Neuronal stem cell (in vitro differentiated cells): ENCODE measurements at regions not wholly inside any gene's neighbourhood (a gene's known extent, or its start where the extent isn't known, plus 50 kb on each side); places are given as distances from the start of the nearest gene placed in this dataset.

Experiments used
- DNase-seq: peaks from one replicate; pipeline ENCODE4 v3.0.0-alpha.2; 2013; ENCODE audit warnings: low spot score
- H2AFZ ChIP-seq: one replicate; pipeline ENCODE4 v1.6.1; 2013; ENCODE audit warnings: mild to moderate bottlenecking, low read length, inconsistent platforms
- H2AK5ac ChIP-seq: 2 replicates; pipeline ENCODE4 v1.6.1; 2013; ENCODE audit warnings: low read depth, mild to moderate bottlenecking, inconsistent platforms, low read length, moderate library complexity, mixed read lengths
- H2BK120ac ChIP-seq: 2 replicates; pipeline ENCODE4 v1.6.1; 2013; ENCODE audit warnings: low read depth, mild to moderate bottlenecking, inconsistent platforms, low read length, moderate library complexity, mixed read lengths
- H2BK12ac ChIP-seq: one replicate; pipeline ENCODE4 v1.6.1; 2013; ENCODE audit warnings: low read length, inconsistent platforms
- H2BK15ac ChIP-seq: 2 replicates; pipeline ENCODE4 v1.6.1; 2013; ENCODE audit warnings: mild to moderate bottlenecking, low read length, inconsistent platforms, mixed read lengths
- H2BK5ac ChIP-seq: one replicate; pipeline ENCODE4 v1.6.1; 2013; ENCODE audit warnings: inconsistent platforms, mild to moderate bottlenecking, low read length, moderate library complexity
- H3K14ac ChIP-seq: one replicate; pipeline ENCODE4 v1.6.1; 2013; ENCODE audit warnings: low read length, inconsistent platforms
- H3K18ac ChIP-seq: 2 replicates; pipeline ENCODE4 v1.6.1; 2013; ENCODE audit warnings: low read length, inconsistent platforms
- H3K23ac ChIP-seq: 2 replicates; pipeline ENCODE4 v1.6.1; 2013; ENCODE audit warnings: low read depth, mild to moderate bottlenecking, mixed read lengths, low read length, inconsistent platforms; ENCODE audit not compliant: poor library complexity
- H3K27ac ChIP-seq: replicated peaks from 3 replicates; pipeline ENCODE4 v1.5.1; 2013; ENCODE audit warnings: low read length, inconsistent platforms
- H3K27me3 ChIP-seq, 3 experiments: 2 replicates each; pipeline ENCODE4 v1.6.1; 2013; ENCODE audit warnings: low read length in 3 of 3, mild to moderate bottlenecking in 2 of 3, inconsistent platforms in 1 of 3, low read depth in 1 of 3, mixed read lengths in 1 of 3, moderate library complexity in 1 of 3; ENCODE audit not compliant: control insufficient read depth in 3 of 3, insufficient read depth in 3 of 3
- H3K36me3 ChIP-seq, 2 donors: replicated peaks in 1 of 2; 2 replicates each; pipeline ENCODE4 v1.6.1; 2013; ENCODE audit warnings: low read length in 2 of 2; ENCODE audit not compliant: control insufficient read depth in 2 of 2, insufficient read depth in 2 of 2
- H3K4ac ChIP-seq: 2 replicates; pipeline ENCODE4 v1.6.1; 2013; ENCODE audit warnings: inconsistent platforms, mild to moderate bottlenecking, low read length, moderate library complexity
- H3K4me1 ChIP-seq, 2 donors: 1 replicate in 1 of 2; 2 replicates in 1 of 2; pipeline ENCODE4 v1.6.1; 2013; ENCODE audit warnings: low read length in 2 of 2, low read depth in 1 of 2; ENCODE audit not compliant: control insufficient read depth in 2 of 2, insufficient read depth in 1 of 2
- H3K4me2 ChIP-seq: one replicate; pipeline ENCODE4 v1.6.1; 2013; ENCODE audit warnings: mild to moderate bottlenecking, low read length, inconsistent platforms; ENCODE audit not compliant: insufficient read depth, poor library complexity, severe bottlenecking
- H3K4me3 ChIP-seq, 2 donors: 2 replicates each; pipeline ENCODE4 v1.5.1; 2013; ENCODE audit warnings: low read length in 2 of 2, mild to moderate bottlenecking in 2 of 2, inconsistent platforms in 1 of 2, moderate library complexity in 1 of 2
- H3K79me1 ChIP-seq: one replicate; pipeline ENCODE4 v1.6.1; 2013; ENCODE audit warnings: low read depth, mild to moderate bottlenecking, inconsistent platforms, low read length, moderate library complexity
- H3K9ac ChIP-seq: one replicate; pipeline ENCODE4 v1.6.1; 2013; ENCODE audit warnings: mild to moderate bottlenecking, low read depth, low read length, inconsistent platforms; ENCODE audit not compliant: poor library complexity
- H3K9me3 ChIP-seq, 2 donors: replicated peaks in 1 of 2; 2 replicates each; pipeline versions ENCODE3 to v1.6.1; 2013; ENCODE audit warnings: low read length in 2 of 2, mild to moderate bottlenecking in 2 of 2, inconsistent platforms in 1 of 2, low read depth in 1 of 2, mixed read lengths in 1 of 2, moderate library complexity in 1 of 2; ENCODE audit not compliant: control insufficient read depth in 2 of 2, insufficient read depth in 1 of 2
- H4K8ac ChIP-seq: one replicate; pipeline ENCODE4 v1.6.1; 2013; ENCODE audit warnings: low read depth, mild to moderate bottlenecking, inconsistent platforms, low read length, moderate library complexity
- H4K91ac ChIP-seq: one replicate; pipeline ENCODE4 v1.6.1; 2013; ENCODE audit warnings: low read length, low read depth, mild to moderate bottlenecking, inconsistent platforms; ENCODE audit not compliant: poor library complexity
- WGBS, 2 donors: extraction: QIAGEN DNeasy Blood & Tissue Kit; methylation state at CpG; one replicate each; pipeline ENCODE4 v1.1.7; 2013; ENCODE audit warnings: missing lambda C conversion rate in 2 of 2, mixed read lengths in 1 of 2; ENCODE audit not compliant: insufficient read length in 2 of 2, insufficient replicate concordance in 1 of 2; ENCODE audit errors: extremely low coverage in 2 of 2; 5-methylcytosine and 5-hydroxymethylcytosine counted together

DNA sequence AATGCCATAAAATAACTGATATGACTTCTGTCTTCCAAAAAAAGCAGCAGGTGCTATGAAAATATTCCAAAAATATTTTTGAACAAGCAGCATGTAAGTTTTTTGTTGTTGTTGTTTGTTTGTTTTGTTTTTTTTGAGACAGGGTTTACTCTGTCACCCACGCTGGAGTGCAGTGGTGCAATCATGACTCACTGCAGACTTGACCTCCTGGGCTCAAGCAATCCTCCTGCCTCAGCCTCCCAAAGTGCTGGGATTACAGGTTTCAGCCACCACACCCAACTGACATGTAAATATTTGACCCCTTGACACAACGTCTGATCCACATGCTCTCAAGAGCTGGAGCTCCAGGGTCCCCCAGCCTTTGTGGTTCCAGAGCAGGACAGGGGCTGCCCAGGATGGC is 98.4 kb downstream of the LITAF start:
- Histone ChIP-seq H3K4me1 (peaks cover 0 to 3% of the 10 kb centered on the region in 2 donors), H3K27ac (no peak overlapping the region), H3K9ac (no peak overlapping the region), H4K8ac (no peak overlapping the region), H2BK5ac (peak overlapping the region; percentile 16), H2BK15ac (no peak overlapping the region), H3K27me3 (no peaks in the 10 kb centered on the region), H3K18ac (peak overlapping the region; percentile 67), H3K4me2 (no peak overlapping the region), H3K4me3 (no peak overlapping the region), H3K23ac (no peak overlapping the region), H2BK120ac (no peak overlapping the region), H3K36me3 (no peaks in the 10 kb centered on the region), H3K9me3 (peaks cover 6 to 14% of the 10 kb centered on the region in 2 donors), H3K14ac (no peak overlapping the region), H4K91ac (no peak overlapping the region), H2AK5ac (no peak overlapping the region), H3K79me1 (no peaks in the 10 kb centered on the region), H3K4ac (no peak overlapping the region), H2BK12ac (no peak overlapping the region), H2AFZ (no peak overlapping the region)
- WGBS, 2 donors = no CpG with 5 or more reads among the region's 2 CpGs
- DNase-seq = no peak

DNA sequence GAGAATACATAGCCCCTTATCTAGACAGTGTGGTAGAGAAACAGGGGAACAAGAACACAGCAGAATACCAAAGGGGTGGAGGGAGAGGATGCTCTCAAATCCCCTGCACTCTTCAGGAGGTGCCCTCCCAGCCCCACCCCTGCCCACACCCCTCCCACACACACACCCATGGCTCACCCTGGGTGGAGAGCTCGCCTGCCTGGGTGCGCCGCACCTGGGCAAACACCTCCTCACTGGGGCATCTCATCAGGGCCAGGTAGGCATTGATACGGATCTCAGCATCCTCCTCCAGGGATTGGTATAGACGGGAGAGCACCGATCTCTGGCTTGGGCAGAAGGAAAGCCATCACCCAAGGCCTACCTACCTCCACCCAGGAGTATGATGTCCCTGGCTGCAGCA is 95.2 kb downstream of the LITAF start:
- Histone ChIP-seq H4K8ac (no peak overlapping the region), H4K91ac (no peak overlapping the region)
- no CpG with 5 or more reads among the region's 6 CpGs for WGBS, 2 donors

DNA sequence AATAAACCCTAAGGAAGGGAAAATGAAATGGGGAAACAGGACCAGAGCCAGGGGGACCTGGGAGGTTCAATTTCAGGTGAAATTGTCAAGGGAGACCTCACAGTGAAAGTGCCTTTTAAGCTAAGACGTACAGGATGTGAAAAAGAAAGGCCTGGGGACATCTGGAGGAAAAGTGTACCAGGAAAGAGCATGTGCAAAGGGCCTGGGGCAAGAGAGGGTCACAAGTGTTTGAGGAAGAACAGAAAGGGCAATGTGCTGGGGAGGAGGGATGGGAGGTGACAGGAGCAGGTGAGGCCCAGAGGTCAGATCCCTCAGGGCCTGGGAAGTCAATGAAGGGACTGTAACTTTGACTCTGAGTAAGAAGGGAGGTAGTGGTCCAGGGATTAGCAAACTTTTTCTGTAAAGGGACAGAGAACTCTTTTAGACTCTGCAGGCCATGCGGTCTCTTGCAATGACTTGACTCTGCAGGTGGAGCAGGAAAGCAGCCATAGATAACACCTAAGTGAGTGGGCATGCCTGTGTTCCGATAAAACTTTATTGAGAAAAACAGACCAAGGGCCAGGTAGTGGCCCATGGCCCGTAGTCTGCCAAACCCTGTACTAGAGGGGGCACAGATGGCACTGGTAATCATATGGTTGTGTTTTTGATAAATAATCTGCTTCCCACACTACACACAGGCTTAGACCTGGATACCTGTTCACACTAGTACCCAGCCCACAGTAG is 93.8 kb downstream of the LITAF start:
- H2BK120ac ChIP-seq = no peak overlapping the region
- H3K36me3 ChIP-seq = no peaks in the 10 kb centered on the region
- no peak overlapping the region for H3K27ac ChIP-seq
- no peak overlapping the region for H4K8ac ChIP-seq
- H3K9ac ChIP-seq = no peak overlapping the region
- no CpG with 5 or more reads among the region's 4 CpGs for WGBS, 2 donors
- H2AK5ac ChIP-seq = no peak overlapping the region
- H3K4me2 ChIP-seq = no peak overlapping the region
- H3K23ac ChIP-seq = no peak overlapping the region
- no peaks in the 10 kb centered on the region for H3K27me3 ChIP-seq
- H2BK12ac ChIP-seq = no peak overlapping the region
- H3K4me3 ChIP-seq = peak overlapping the region in 1 of 2 donors; percentile 73
- no peak overlapping the region for H2BK5ac ChIP-seq
- no peak overlapping the region for H3K14ac ChIP-seq
- peak overlapping the region; percentile 19 for H4K91ac ChIP-seq
- H2AFZ ChIP-seq = no peak overlapping the region
- DNase-seq = no peak
- H3K4ac ChIP-seq = no peak overlapping the region
- no peak overlapping the region for H2BK15ac ChIP-seq
- H3K18ac ChIP-seq = peak overlapping the region; percentile 85
- no peaks in the 10 kb centered on the region for H3K79me1 ChIP-seq
- peaks cover 0 to 4% of the 10 kb centered on the region in 2 donors for H3K9me3 ChIP-seq
- peaks cover 10 to 15% of the 10 kb centered on the region in 2 donors for H3K4me1 ChIP-seq

More for the DNA sequence above, 95.2 kb downstream of the LITAF start:
- H2AK5ac ChIP-seq = no peak overlapping the region
- H3K18ac ChIP-seq = no peak overlapping the region
- no peak overlapping the region for H3K27ac ChIP-seq
- no peak overlapping the region for H3K4me3 ChIP-seq
- no peaks in the 10 kb centered on the region for H3K27me3 ChIP-seq
- no peak overlapping the region for H2BK120ac ChIP-seq
- H2BK5ac ChIP-seq = no peak overlapping the region
- H2AFZ ChIP-seq = no peak overlapping the region
- H2BK15ac ChIP-seq = no peak overlapping the region
- no peak overlapping the region for H3K14ac ChIP-seq
- H3K36me3 ChIP-seq = no peaks in the 10 kb centered on the region
- no peak for DNase-seq
- H3K79me1 ChIP-seq = no peaks in the 10 kb centered on the region
- H3K4me1 ChIP-seq = peaks cover 4% of the 10 kb centered on the region in 2 donors
- no peak overlapping the region for H3K9ac ChIP-seq
- H3K9me3 ChIP-seq = peaks cover 0 to 4% of the 10 kb centered on the region in 2 donors
- H3K4ac ChIP-seq = no peak overlapping the region
- H3K4me2 ChIP-seq = no peak overlapping the region
- no peak overlapping the region for H3K23ac ChIP-seq
- no peak overlapping the region for H2BK12ac ChIP-seq

DNA sequence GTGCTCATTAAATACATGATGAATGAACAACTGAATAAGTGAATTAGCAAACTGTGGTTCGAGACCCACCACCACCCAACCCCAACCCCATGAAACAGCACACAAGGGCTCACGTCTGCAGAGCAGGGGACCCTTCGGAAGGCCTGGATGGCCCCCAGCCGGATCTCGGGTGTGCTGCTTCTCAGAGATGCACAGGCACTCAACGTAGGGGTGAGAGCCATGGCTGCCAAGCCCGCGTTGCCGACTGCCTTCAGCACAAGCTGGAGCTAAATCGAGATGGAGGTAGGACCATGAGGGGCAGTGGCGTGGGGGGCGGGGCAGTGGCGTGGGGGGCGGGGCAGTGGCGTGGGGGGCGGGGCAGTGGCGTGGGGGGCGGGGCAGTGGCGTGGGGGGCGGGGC is 93.2 kb downstream of the LITAF start:
- whole genome bisulfite sequencing, 2 donors = no CpG with 5 or more reads among the region's 20 CpGs
- no peaks in the 10 kb centered on the region for H3K79me1 ChIP-seq
- H2BK15ac ChIP-seq = no peak overlapping the region
- no peaks in the 10 kb centered on the region for H3K36me3 ChIP-seq
- H3K4me1 ChIP-seq = peaks cover 11 to 16% of the 10 kb centered on the region in 2 donors
- H3K27ac ChIP-seq = no peak overlapping the region
- H3K4me3 ChIP-seq = peak overlapping the region in 1 of 2 donors; percentile 73
- DNase-seq = no peak
- H4K91ac ChIP-seq = peak overlapping the region; percentile 19
- no peak overlapping the region for H3K4me2 ChIP-seq
- no peak overlapping the region for H2BK120ac ChIP-seq
- no peak overlapping the region for H4K8ac ChIP-seq
- H3K9ac ChIP-seq = no peak overlapping the region
- H3K4ac ChIP-seq = no peak overlapping the region
- H3K9me3 ChIP-seq = peaks cover 0 to 4% of the 10 kb centered on the region in 2 donors
- H3K27me3 ChIP-seq = no peaks in the 10 kb centered on the region
- peak overlapping the region; percentile 85 for H3K18ac ChIP-seq
- no peak overlapping the region for H2AFZ ChIP-seq
- no peak overlapping the region for H3K23ac ChIP-seq
- H3K14ac ChIP-seq = no peak overlapping the region
- H2BK5ac ChIP-seq = no peak overlapping the region
- no peak overlapping the region for H2BK12ac ChIP-seq
- H2AK5ac ChIP-seq = no peak overlapping the region
